ENCODE measurements at regions not wholly inside any gene's neighbourhood (a gene's known extent, or its start where the extent isn't known, plus 50 kb on each side); places are given as distances from the start of the nearest gene placed in this dataset.

GRCh38 chr2:133886735-133887675 is 318.7 kb upstream of the NCKAP5 start:
- CTCF ChIA-PET, result interaction anchor here (0.5 to 5.7 kb wide), 54 partner anchors 9 to 1084 kb away, joined by 3 to 105 read pairs (median 3); no protein-coding TSS in a partner anchor
- H3K9me3 ChIP-seq, result no peaks in the 10 kb centered on the region
- H4K20me1 ChIP-seq (ENCODE audit: insufficient read depth), result no peaks in the 10 kb centered on the region
- H3K4me2 ChIP-seq, result peak overlapping the region; percentile 39; the same call in 1 of the 2 replicates
- no peaks in the 10 kb centered on the region for H3K9me2 ChIP-seq
- H3K27me3 ChIP-seq (ENCODE audit: insufficient read depth), result no peaks in the 10 kb centered on the region; the same call in 1 of the 2 replicates
- H3K79me2 ChIP-seq (ENCODE audit: insufficient read depth), result no peaks in the 10 kb centered on the region
- DNase-seq, result peak; percentile 65
- no peak overlapping the region for H3K9ac ChIP-seq
- H3F3A ChIP-seq (replicated peaks; ENCODE audit: insufficient read depth), result no peaks in the 10 kb centered on the region
- no peak overlapping the region; a peak in 1 of 4 replicates for H3K4me3 ChIP-seq (ENCODE audit: low read depth in 2 of 2, low read length in 1 of 2)
- H3K4me1 ChIP-seq (ENCODE audit: control insufficient read depth in 1 of 2, insufficient read depth in 2 of 2, low read depth in 1 of 2, low read length in 1 of 2), result peaks cover 0 to 9% of the 10 kb centered on the region in 2 experiments; a peak in 1 of 4 replicates
- TF ChIP-seq RAD21 (IDR thresholded peaks at IDR 0.05; ENCODE audit: low read length) (peak; percentile 86), GATA2 (CRISPR knock-in tag; IDR thresholded peaks at IDR 0.05) (no peak), TAF1 (IDR thresholded peaks at IDR 0.05; ENCODE audit: borderline replicate concordance, low read depth, low read length) (no peak), NFIC (IDR thresholded peaks at IDR 0.05; ENCODE audit: borderline replicate concordance) (no peak), MXI1 (IDR thresholded peaks at IDR 0.05; ENCODE audit: low read depth, low read length) (0 out of 2 replicates have a peak, but pooled peaks have one; percentile 14), SMC3 (IDR thresholded peaks at IDR 0.05; ENCODE audit: low read depth, low read length) (peak; percentile 73)
- TF ChIP-seq, protein P1, sequence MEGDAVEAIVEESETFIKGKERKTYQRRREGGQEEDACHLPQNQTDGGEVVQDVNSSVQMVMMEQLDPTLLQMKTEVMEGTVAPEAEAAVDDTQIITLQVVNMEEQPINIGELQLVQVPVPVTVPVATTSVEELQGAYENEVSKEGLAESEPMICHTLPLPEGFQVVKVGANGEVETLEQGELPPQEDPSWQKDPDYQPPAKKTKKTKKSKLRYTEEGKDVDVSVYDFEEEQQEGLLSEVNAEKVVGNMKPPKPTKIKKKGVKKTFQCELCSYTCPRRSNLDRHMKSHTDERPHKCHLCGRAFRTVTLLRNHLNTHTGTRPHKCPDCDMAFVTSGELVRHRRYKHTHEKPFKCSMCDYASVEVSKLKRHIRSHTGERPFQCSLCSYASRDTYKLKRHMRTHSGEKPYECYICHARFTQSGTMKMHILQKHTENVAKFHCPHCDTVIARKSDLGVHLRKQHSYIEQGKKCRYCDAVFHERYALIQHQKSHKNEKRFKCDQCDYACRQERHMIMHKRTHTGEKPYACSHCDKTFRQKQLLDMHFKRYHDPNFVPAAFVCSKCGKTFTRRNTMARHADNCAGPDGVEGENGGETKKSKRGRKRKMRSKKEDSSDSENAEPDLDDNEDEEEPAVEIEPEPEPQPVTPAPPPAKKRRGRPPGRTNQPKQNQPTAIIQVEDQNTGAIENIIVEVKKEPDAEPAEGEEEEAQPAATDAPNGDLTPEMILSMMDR (IDR thresholded peaks at IDR 0.05), result peak; percentile 69
- POLR2A ChIA-PET, result interaction anchor here (0.6 kb wide), 1 partner anchor 487 kb away, joined by 3 read pairs; no protein-coding TSS in a partner anchor
- no peak overlapping the region for H2AFZ ChIP-seq (ENCODE audit: low read depth)
- WGBS (ENCODE audit: low lambda C conversion rate), result 29% methylated on average over 19 of the region's 19 CpGs
- no peaks in the 10 kb centered on the region for H3K36me3 ChIP-seq (replicated peaks in 1 of 2; ENCODE audit: control insufficient read depth in 1 of 2, insufficient read depth in 2 of 2, low read length in 1 of 2)
- no peak overlapping the region for H3K27ac ChIP-seq (ENCODE audit: low read depth in 2 of 2, low read length in 1 of 2)

DNA sequence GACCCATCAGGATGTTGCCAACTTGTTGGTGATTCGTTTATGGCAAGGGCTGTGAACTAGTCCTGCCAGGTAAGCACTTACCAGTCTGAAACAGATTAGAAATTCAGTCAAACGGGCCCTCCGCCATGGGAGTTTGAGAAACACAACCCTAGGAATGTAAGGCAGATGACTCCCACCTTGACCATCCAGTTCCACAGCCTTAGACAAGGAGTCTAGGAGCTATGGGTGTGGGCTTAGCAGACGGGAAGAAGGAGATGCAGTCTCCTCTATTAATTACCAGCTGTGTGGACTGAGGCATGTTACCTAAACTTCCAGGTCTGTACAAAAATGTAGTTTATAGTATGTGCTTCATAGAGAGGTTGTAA is 319.4 kb upstream of the NCKAP5 start:
- peaks cover 0 to 9% of the 10 kb centered on the region in 2 experiments; a peak in 1 of 4 replicates for H3K4me1 ChIP-seq (ENCODE audit: control insufficient read depth in 1 of 2, insufficient read depth in 2 of 2, low read depth in 1 of 2, low read length in 1 of 2)
- H2AFZ ChIP-seq (ENCODE audit: low read depth), result no peak overlapping the region
- no peaks in the 10 kb centered on the region for H3F3A ChIP-seq (replicated peaks; ENCODE audit: insufficient read depth)
- H3K27ac ChIP-seq (ENCODE audit: low read depth in 2 of 2, low read length in 1 of 2), result no peak overlapping the region
- TF ChIP-seq SMC3 (IDR thresholded peaks at IDR 0.05; ENCODE audit: low read depth, low read length) (no peak), JUND (IDR thresholded peaks at IDR 0.05) (no peak), TEAD4 (IDR thresholded peaks at IDR 0.05; ENCODE audit: borderline replicate concordance, insufficient read depth) (no peak), NFIC (IDR thresholded peaks at IDR 0.05; ENCODE audit: borderline replicate concordance) (no peak), MEF2A (IDR thresholded peaks at IDR 0.05; ENCODE audit: borderline replicate concordance, low read depth) (no peak), FOSL2 (IDR thresholded peaks at IDR 0.05; ENCODE audit: borderline replicate concordance, low read depth) (no peak), YY1 (IDR thresholded peaks at IDR 0.05; ENCODE audit: low read depth) (no peak), TAF1 (IDR thresholded peaks at IDR 0.05; ENCODE audit: borderline replicate concordance, low read depth, low read length) (no peak), CHD2 (IDR thresholded peaks at IDR 0.05; ENCODE audit: low read length, partially characterized antibody) (no peak), RAD21 (IDR thresholded peaks at IDR 0.05; ENCODE audit: low read length) (no peak), RCOR1 (IDR thresholded peaks at IDR 0.05; ENCODE audit: low read length) (no peak), MAX (IDR thresholded peaks at IDR 0.05; ENCODE audit: low read depth) (no peak)
- TF ChIP-seq, protein P2, sequence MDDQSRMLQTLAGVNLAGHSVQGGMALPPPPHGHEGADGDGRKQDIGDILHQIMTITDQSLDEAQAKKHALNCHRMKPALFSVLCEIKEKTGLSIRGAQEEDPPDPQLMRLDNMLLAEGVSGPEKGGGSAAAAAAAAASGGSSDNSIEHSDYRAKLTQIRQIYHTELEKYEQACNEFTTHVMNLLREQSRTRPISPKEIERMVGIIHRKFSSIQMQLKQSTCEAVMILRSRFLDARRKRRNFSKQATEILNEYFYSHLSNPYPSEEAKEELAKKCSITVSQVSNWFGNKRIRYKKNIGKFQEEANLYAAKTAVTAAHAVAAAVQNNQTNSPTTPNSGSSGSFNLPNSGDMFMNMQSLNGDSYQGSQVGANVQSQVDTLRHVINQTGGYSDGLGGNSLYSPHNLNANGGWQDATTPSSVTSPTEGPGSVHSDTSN (IDR thresholded peaks at IDR 0.05), result no peak
- no peak overlapping the region; the same call in 1 of the 2 replicates for H3K4me2 ChIP-seq
- H3K27me3 ChIP-seq (ENCODE audit: insufficient read depth), result no peaks in the 10 kb centered on the region; the same call in 1 of the 2 replicates
- H3K36me3 ChIP-seq (replicated peaks in 1 of 2; ENCODE audit: control insufficient read depth in 1 of 2, insufficient read depth in 2 of 2, low read length in 1 of 2), result no peaks in the 10 kb centered on the region
- POLR2A ChIA-PET, result no interaction called here
- H3K9me3 ChIP-seq, result no peaks in the 10 kb centered on the region
- H4K20me1 ChIP-seq (ENCODE audit: insufficient read depth), result no peaks in the 10 kb centered on the region
- CTCF ChIA-PET, result interaction anchor here (0.9 to 5.7 kb wide), 19 partner anchors 11 to 1011 kb away, joined by 3 to 105 read pairs (median 4); no protein-coding TSS in a partner anchor
- H3K9ac ChIP-seq, result no peak overlapping the region
- no peak for DNase-seq
- 21% methylated on average over 2 of the region's 4 CpGs for WGBS (ENCODE audit: low lambda C conversion rate)
- H3K79me2 ChIP-seq (ENCODE audit: insufficient read depth), result no peaks in the 10 kb centered on the region
- no peak overlapping the region for H3K4me3 ChIP-seq (ENCODE audit: low read depth in 2 of 2, low read length in 1 of 2)
- H3K9me2 ChIP-seq, result no peaks in the 10 kb centered on the region
